ENCODE measurements at regions not wholly inside any gene's neighbourhood (a gene's known extent, or its start where the extent isn't known, plus 50 kb on each side); places are given as distances from the start of the nearest gene placed in this dataset.

- TF ChIP-seq, protein P1, sequence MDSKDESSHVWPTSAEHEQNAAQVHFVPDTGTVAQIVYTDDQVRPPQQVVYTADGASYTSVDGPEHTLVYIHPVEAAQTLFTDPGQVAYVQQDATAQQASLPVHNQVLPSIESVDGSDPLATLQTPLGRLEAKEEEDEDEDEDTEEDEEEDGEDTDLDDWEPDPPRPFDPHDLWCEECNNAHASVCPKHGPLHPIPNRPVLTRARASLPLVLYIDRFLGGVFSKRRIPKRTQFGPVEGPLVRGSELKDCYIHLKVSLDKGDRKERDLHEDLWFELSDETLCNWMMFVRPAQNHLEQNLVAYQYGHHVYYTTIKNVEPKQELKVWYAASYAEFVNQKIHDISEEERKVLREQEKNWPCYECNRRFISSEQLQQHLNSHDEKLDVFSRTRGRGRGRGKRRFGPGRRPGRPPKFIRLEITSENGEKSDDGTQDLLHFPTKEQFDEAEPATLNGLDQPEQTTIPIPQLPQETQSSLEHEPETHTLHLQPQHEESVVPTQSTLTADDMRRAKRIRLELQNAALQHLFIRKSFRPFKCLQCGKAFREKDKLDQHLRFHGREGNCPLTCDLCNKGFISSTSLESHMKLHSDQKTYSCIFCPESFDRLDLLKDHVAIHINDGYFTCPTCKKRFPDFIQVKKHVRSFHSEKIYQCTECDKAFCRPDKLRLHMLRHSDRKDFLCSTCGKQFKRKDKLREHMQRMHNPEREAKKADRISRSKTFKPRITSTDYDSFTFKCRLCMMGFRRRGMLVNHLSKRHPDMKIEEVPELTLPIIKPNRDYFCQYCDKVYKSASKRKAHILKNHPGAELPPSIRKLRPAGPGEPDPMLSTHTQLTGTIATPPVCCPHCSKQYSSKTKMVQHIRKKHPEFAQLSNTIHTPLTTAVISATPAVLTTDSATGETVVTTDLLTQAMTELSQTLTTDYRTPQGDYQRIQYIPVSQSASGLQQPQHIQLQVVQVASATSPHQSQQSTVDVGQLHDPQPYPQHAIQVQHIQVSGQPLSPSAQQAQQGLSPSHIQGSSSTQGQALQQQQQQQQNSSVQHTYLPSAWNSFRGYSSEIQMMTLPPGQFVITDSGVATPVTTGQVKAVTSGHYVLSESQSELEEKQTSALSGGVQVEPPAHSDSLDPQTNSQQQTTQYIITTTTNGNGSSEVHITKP (tag by site-specific recombination; IDR thresholded peaks at IDR 0.05) = no peak
- TF ChIP-seq CTCF (tag by site-specific recombination; IDR thresholded peaks at IDR 0.05) (no peak), ZBTB20 (tag by site-specific recombination; IDR thresholded peaks at IDR 0.05) (no peak), ZNF660 (tag by site-specific recombination; IDR thresholded peaks at IDR 0.05) (no peak), ZNF791 (tag by site-specific recombination; IDR thresholded peaks at IDR 0.05) (no peak), HOXD13 (CRISPR knock-in tag; IDR thresholded peaks at IDR 0.05; ENCODE audit: borderline replicate concordance) (no peak), ZNF23 (tag by site-specific recombination; IDR thresholded peaks at IDR 0.05; ENCODE audit: borderline replicate concordance) (no peak), ZNF670 (tag by site-specific recombination; IDR thresholded peaks at IDR 0.05; ENCODE audit: low read depth) (no peak), TCF7L2 (IDR thresholded peaks at IDR 0.05; ENCODE audit: borderline replicate concordance, low read depth, low read length) (no peak), ELK4 (IDR thresholded peaks at IDR 0.05; ENCODE audit: borderline replicate concordance, low read depth, low read length) (no peak), ZNF26 (tag by site-specific recombination; IDR thresholded peaks at IDR 0.05) (no peak)
- TF ChIP-seq, protein P2, sequence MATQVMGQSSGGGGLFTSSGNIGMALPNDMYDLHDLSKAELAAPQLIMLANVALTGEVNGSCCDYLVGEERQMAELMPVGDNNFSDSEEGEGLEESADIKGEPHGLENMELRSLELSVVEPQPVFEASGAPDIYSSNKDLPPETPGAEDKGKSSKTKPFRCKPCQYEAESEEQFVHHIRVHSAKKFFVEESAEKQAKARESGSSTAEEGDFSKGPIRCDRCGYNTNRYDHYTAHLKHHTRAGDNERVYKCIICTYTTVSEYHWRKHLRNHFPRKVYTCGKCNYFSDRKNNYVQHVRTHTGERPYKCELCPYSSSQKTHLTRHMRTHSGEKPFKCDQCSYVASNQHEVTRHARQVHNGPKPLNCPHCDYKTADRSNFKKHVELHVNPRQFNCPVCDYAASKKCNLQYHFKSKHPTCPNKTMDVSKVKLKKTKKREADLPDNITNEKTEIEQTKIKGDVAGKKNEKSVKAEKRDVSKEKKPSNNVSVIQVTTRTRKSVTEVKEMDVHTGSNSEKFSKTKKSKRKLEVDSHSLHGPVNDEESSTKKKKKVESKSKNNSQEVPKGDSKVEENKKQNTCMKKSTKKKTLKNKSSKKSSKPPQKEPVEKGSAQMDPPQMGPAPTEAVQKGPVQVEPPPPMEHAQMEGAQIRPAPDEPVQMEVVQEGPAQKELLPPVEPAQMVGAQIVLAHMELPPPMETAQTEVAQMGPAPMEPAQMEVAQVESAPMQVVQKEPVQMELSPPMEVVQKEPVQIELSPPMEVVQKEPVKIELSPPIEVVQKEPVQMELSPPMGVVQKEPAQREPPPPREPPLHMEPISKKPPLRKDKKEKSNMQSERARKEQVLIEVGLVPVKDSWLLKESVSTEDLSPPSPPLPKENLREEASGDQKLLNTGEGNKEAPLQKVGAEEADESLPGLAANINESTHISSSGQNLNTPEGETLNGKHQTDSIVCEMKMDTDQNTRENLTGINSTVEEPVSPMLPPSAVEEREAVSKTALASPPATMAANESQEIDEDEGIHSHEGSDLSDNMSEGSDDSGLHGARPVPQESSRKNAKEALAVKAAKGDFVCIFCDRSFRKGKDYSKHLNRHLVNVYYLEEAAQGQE (tag by site-specific recombination; IDR thresholded peaks at IDR 0.05) = no peak
- TF ChIP-seq, protein P3, sequence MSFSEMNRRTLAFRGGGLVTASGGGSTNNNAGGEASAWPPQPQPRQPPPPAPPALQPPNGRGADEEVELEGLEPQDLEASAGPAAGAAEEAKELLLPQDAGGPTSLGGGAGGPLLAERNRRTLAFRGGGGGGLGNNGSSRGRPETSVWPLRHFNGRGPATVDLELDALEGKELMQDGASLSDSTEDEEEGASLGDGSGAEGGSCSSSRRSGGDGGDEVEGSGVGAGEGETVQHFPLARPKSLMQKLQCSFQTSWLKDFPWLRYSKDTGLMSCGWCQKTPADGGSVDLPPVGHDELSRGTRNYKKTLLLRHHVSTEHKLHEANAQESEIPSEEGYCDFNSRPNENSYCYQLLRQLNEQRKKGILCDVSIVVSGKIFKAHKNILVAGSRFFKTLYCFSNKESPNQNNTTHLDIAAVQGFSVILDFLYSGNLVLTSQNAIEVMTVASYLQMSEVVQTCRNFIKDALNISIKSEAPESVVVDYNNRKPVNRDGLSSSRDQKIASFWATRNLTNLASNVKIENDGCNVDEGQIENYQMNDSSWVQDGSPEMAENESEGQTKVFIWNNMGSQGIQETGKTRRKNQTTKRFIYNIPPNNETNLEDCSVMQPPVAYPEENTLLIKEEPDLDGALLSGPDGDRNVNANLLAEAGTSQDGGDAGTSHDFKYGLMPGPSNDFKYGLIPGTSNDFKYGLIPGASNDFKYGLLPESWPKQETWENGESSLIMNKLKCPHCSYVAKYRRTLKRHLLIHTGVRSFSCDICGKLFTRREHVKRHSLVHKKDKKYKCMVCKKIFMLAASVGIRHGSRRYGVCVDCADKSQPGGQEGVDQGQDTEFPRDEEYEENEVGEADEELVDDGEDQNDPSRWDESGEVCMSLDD (tag by site-specific recombination; IDR thresholded peaks at IDR 0.05) = no peak
- TF ChIP-seq, protein P4, sequence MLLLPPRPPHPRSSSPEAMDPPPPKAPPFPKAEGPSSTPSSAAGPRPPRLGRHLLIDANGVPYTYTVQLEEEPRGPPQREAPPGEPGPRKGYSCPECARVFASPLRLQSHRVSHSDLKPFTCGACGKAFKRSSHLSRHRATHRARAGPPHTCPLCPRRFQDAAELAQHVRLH (tag by site-specific recombination; IDR thresholded peaks at IDR 0.05) = no peak
These were observed 1202.6 kb downstream of the TBC1D22A start for GRCh38 chr22:47965066-47965465.
